BE2C (cell line): ENCODE measurements at regions not wholly inside any gene's neighbourhood (a gene's known extent, or its start where the extent isn't known, plus 50 kb on each side); places are given as distances from the start of the nearest gene placed in this dataset.

ENCODE experiments used
- DNase-seq: peaks from one replicate; pipeline ENCODE4 v3.0.0-alpha.2; 2020
- H3K27me3 ChIP-seq: fragments of 250-450 bp; sonication (Bioruptor Pico); 2 replicates; pipeline ENCODE4 v1.5.1; 2020; ENCODE audit warnings: mild to moderate bottlenecking
- H3K36me3 ChIP-seq: fragments of 250-450 bp; sonication (Bioruptor Pico); 2 replicates; pipeline ENCODE4 v1.5.1; 2020; ENCODE audit warnings: mild to moderate bottlenecking
- H3K4me1 ChIP-seq: fragments of 250-450 bp; sonication (Bioruptor Pico); 2 replicates; pipeline ENCODE4 v1.5.1; 2020
- H3K4me3 ChIP-seq: 2 replicates; pipeline ENCODE4 v1.5.1; 2011; ENCODE audit warnings: low read depth, low read length
- H3K9me3 ChIP-seq: fragments of 250-450 bp; sonication (Bioruptor Pico); 2 replicates; pipeline ENCODE4 v1.5.1; 2020
- TF ChIP-seq, protein P1 (sequence below): IDR thresholded peaks from 2 replicates; pipeline ENCODE4 v1.5.1; 2012; ENCODE audit warnings: mild to moderate bottlenecking, low read depth, low read length

DNA sequence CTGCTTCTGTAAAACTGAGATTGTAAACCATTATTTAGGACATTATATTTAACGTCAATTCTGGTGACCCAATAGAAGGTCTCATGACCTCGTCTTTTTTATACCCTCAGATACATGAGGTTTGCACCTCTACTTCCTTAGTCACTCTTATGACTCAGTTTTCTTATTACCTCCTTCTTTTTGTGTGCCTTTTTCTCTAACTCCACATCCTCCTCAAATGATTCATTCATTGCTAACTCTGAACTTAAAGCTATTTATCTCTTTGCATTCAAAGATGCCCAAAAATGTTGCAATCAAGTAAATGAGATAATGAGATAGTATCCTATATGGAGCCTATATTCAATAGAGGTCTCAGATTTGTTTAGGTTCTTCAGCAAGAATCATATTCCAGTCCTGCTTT, 121.0 kb upstream of the KYNU start:
- Histone ChIP-seq H3K36me3 (no peaks in the 10 kb centered on the region), H3K9me3 (no peaks in the 10 kb centered on the region), H3K4me1 (no peaks in the 10 kb centered on the region), H3K4me3 (no peak overlapping the region), H3K27me3 (no peaks in the 10 kb centered on the region)
- no peak for DNase-seq
- TF ChIP-seq, protein P1, sequence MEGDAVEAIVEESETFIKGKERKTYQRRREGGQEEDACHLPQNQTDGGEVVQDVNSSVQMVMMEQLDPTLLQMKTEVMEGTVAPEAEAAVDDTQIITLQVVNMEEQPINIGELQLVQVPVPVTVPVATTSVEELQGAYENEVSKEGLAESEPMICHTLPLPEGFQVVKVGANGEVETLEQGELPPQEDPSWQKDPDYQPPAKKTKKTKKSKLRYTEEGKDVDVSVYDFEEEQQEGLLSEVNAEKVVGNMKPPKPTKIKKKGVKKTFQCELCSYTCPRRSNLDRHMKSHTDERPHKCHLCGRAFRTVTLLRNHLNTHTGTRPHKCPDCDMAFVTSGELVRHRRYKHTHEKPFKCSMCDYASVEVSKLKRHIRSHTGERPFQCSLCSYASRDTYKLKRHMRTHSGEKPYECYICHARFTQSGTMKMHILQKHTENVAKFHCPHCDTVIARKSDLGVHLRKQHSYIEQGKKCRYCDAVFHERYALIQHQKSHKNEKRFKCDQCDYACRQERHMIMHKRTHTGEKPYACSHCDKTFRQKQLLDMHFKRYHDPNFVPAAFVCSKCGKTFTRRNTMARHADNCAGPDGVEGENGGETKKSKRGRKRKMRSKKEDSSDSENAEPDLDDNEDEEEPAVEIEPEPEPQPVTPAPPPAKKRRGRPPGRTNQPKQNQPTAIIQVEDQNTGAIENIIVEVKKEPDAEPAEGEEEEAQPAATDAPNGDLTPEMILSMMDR: no peak

DNA sequence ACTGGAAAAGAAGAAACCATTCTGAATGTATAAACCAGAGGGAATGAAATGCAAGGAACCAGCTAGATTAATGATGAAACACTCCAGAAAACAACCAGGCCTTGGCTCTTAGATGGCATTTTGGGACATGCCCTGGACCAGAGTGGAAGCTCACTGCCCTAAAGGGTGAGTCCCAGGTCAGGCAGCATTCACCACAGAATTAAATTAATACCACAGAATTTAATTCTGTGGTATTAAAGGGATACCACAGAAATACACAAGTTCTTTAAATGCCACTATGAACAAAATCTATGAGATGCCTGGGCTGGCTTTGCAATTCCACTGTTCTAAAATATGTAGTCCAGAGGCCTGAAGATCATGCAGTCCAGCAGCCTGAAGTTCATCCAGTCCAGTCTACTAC, 122.3 kb upstream of the KYNU start:
- Histone ChIP-seq H3K4me3 (no peak overlapping the region), H3K27me3 (no peaks in the 10 kb centered on the region), H3K9me3 (no peaks in the 10 kb centered on the region), H3K36me3 (no peaks in the 10 kb centered on the region), H3K4me1 (no peaks in the 10 kb centered on the region)
- TF ChIP-seq, protein P1: no peak
- no peak for DNase-seq

DNA sequence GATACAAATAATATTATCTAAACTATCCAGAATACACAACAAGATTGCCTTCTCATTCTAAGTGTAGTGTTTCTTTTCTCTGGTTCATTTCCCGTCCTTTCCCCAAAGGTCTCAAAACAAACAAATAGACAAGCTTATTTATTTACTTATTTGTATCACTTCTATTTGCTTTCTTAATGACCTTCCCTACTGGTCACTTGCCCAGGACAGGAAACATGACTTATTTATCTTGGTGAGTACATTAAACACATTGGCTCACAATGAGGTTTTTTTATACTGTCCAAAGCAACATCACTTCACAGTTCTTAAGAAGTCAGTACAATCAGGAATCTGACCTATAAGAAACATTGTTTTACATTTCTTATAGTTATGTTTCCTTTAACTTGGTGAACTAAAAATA, 123.3 kb upstream of the KYNU start:
- Histone ChIP-seq H3K27me3 (no peaks in the 10 kb centered on the region), H3K4me1 (no peaks in the 10 kb centered on the region), H3K36me3 (no peaks in the 10 kb centered on the region), H3K9me3 (no peaks in the 10 kb centered on the region), H3K4me3 (no peak overlapping the region)
- TF ChIP-seq, protein P1: no peak
- DNase-seq: no peak

DNA sequence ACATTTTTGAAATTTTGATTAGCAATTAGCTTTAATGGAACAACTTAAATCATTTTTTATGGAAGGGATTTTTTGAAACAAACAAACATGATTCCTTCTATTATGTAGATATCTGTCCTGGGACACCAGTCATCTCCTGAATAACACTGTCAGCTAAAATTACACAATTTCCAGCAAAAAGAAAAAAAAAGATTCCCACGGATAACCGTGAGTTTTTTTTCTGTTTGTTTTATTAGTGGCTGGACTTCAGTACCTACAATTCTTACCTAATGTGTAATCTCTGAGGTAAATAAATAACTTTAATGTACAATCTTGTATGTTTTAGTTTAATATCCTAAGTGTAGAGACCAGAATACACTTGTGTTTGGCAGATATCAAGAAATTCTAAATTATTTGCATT, 126.6 kb upstream of the KYNU start:
- no peaks in the 10 kb centered on the region for H3K27me3 ChIP-seq
- TF ChIP-seq, protein P1: no peak
- DNase-seq: no peak
- no peak overlapping the region for H3K4me3 ChIP-seq
- no peaks in the 10 kb centered on the region for H3K9me3 ChIP-seq
- H3K4me1 ChIP-seq: no peaks in the 10 kb centered on the region
- no peaks in the 10 kb centered on the region for H3K36me3 ChIP-seq

DNA sequence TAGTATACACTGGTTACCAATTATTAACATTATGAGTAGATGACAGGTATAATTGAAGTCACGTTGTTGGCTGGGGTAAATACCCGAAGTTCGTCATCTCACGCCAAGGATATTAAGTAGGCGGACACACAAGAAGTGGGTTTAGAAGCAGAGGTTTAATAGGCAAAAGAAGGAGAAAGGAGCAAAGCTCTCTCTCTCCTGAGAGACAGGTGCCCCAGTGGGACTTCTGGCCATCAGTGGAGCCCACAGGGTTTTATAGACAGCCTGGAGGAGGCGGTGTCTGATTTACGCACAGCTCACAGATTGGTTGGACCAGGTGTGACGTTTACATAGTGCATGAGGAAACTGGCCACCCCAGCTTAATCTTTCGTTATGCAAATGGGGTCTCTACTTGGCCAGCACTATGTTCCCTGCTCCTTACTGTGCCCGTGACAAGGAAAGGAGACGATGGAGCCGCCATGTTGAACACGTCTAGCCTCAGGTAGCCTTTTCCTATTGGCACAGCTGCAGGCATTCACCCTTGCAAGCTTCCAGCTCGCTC, 128.8 kb upstream of the KYNU start:
- H3K36me3 ChIP-seq: no peaks in the 10 kb centered on the region
- H3K27me3 ChIP-seq: no peaks in the 10 kb centered on the region
- TF ChIP-seq, protein P1: no peak
- H3K4me1 ChIP-seq: no peaks in the 10 kb centered on the region
- no peak for DNase-seq
- no peaks in the 10 kb centered on the region for H3K9me3 ChIP-seq
- H3K4me3 ChIP-seq: no peak overlapping the region

DNA sequence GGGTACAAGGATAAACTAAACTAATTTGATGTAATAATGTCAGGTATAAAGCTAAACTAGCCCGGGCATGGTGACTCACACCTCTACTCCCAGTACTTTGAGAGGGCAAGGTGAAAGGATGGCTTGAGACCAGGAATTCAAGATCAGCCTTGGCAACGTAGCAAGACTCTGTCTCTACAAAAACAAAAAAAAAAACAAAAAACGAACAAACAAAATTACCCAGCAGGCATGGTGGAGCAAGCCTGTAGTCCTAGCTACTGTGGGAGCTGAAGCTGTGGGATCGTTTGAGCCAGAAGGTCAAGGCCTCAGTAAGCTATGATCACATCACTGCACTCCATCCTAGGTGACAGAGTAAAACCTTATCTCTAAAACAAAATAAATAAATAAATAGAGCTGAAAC, 131.8 kb upstream of the KYNU start:
- DNase-seq: no peak
- Histone ChIP-seq H3K4me1 (no peaks in the 10 kb centered on the region), H3K36me3 (no peaks in the 10 kb centered on the region), H3K9me3 (no peaks in the 10 kb centered on the region), H3K4me3 (no peak overlapping the region), H3K27me3 (no peaks in the 10 kb centered on the region)
- TF ChIP-seq, protein P1: no peak
